HEK293 (cell line): ENCODE measurements at regions not wholly inside any gene's neighbourhood (a gene's known extent, or its start where the extent isn't known, plus 50 kb on each side); places are given as distances from the start of the nearest gene placed in this dataset.

Experiments
- ZNF623 ChIP-seq: fragments of 450-650 bp; formaldehyde crosslinking; IDR thresholded peaks from 2 replicates; pipeline ENCODE4 v1.5.1; 2016; ENCODE audit warnings: missing biosample characterization, missing genetic modification characterization
- TF ChIP-seq, protein P1 (sequence below): fragments of 450-650 bp; formaldehyde crosslinking; IDR thresholded peaks from 2 replicates; pipeline ENCODE4 v1.5.1; 2016; ENCODE audit warnings: missing biosample characterization, missing genetic modification characterization
- TF ChIP-seq, protein P2 (sequence below): fragments of 450-650 bp; formaldehyde crosslinking; IDR thresholded peaks from 2 replicates; pipeline ENCODE4 v1.5.1; 2016; ENCODE audit warnings: missing biosample characterization, missing genetic modification characterization, low read depth
- TF ChIP-seq, protein P3 (sequence below): fragments of 450-650 bp; formaldehyde crosslinking; IDR thresholded peaks from 2 replicates; pipeline ENCODE4 v1.5.1; 2016; ENCODE audit warnings: missing biosample characterization, missing genetic modification characterization

DNA sequence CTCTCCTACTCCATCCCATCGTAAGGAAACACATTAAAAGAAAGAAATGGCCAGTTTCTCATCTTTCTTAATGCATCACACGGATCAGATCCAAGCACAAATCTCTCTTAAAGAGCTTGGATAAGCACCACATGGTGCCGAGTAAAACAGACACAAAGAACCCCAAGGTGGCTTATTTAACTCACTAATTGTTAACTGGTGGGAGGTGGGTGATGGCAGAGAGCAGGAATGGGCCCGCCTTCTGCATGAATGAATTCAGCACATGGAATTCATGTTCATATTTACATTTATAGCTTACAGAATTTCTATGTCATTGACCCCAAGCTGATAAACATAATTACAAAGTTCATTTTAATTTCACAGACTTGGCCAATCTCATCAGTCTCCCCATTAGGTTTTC is 89.9 kb downstream of the MZT1 start:
- TF ChIP-seq, protein P1, sequence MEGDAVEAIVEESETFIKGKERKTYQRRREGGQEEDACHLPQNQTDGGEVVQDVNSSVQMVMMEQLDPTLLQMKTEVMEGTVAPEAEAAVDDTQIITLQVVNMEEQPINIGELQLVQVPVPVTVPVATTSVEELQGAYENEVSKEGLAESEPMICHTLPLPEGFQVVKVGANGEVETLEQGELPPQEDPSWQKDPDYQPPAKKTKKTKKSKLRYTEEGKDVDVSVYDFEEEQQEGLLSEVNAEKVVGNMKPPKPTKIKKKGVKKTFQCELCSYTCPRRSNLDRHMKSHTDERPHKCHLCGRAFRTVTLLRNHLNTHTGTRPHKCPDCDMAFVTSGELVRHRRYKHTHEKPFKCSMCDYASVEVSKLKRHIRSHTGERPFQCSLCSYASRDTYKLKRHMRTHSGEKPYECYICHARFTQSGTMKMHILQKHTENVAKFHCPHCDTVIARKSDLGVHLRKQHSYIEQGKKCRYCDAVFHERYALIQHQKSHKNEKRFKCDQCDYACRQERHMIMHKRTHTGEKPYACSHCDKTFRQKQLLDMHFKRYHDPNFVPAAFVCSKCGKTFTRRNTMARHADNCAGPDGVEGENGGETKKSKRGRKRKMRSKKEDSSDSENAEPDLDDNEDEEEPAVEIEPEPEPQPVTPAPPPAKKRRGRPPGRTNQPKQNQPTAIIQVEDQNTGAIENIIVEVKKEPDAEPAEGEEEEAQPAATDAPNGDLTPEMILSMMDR (tag by site-specific recombination), result no peak
- TF ChIP-seq, protein P2, sequence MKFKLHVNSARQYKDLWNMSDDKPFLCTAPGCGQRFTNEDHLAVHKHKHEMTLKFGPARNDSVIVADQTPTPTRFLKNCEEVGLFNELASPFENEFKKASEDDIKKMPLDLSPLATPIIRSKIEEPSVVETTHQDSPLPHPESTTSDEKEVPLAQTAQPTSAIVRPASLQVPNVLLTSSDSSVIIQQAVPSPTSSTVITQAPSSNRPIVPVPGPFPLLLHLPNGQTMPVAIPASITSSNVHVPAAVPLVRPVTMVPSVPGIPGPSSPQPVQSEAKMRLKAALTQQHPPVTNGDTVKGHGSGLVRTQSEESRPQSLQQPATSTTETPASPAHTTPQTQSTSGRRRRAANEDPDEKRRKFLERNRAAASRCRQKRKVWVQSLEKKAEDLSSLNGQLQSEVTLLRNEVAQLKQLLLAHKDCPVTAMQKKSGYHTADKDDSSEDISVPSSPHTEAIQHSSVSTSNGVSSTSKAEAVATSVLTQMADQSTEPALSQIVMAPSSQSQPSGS (tag by site-specific recombination), result no peak
- TF ChIP-seq, protein P3, sequence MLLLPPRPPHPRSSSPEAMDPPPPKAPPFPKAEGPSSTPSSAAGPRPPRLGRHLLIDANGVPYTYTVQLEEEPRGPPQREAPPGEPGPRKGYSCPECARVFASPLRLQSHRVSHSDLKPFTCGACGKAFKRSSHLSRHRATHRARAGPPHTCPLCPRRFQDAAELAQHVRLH, result no peak
- TF ChIP-seq ZNF623 (tag by site-specific recombination), result no peak
